ENCODE measurements at regions not wholly inside any gene's neighbourhood (a gene's known extent, or its start where the extent isn't known, plus 50 kb on each side); places are given as distances from the start of the nearest gene placed in this dataset.
"Not testable (repeated sequence)": the region's sequence is repeated elsewhere in the genome, so short reads cannot be mapped to it uniquely, and the experiment has no call there.

DNA sequence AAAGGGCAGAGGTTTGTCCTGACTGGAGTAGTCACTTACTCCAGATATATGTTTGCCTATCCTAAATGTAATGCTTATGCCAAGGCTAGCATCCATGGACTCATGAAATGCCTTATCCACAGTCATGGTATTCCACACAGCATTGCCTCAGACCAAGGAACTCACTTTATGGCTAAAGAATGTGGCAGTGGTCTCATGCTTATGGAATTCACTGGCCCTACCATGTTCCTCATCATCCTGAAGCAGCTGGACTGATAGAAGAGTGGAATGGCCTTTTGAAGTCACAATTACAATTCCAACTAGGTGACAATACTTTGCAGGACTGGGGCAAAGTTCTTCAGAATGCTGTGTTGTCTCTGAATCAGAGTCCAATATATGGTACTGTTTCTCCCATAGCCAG lies 1014.8 kb downstream of the RAPGEF2 start:
- Histone ChIP-seq H3K9ac (replicated peaks in 1 of 4; ENCODE audit: extremely low read depth in 1 of 4, low read depth in 3 of 4, low read length in 3 of 4) (no peak overlapping the region), H3K56ac (replicated peaks; ENCODE audit: insufficient read length, low read depth, low read length) (no peak overlapping the region), H4K91ac (replicated peaks; ENCODE audit: insufficient read length, low read length) (no peak overlapping the region), H3K14ac (ENCODE audit: insufficient read length) (no peak overlapping the region), H3K9me3 (ENCODE audit: insufficient read depth in 2 of 2, low read depth in 1 of 2, low read length in 1 of 2) (peaks cover 0 to 10% of the 10 kb centered on the region in 2 experiments; a peak in 2 of 4 replicates), H3K4me1 (replicated peaks in 1 of 4; ENCODE audit: control insufficient read depth in 3 of 4, insufficient read depth in 4 of 4, low read length in 3 of 4) (no peaks in the 10 kb centered on the region), H4K8ac (ENCODE audit: extremely low read depth, insufficient read depth, low read length) (no peak overlapping the region), H3K79me2 (ENCODE audit: control insufficient read depth in 1 of 2, insufficient read depth in 2 of 2, low read length in 2 of 2) (no peaks in the 10 kb centered on the region), H2BK20ac (ENCODE audit: low read length) (no peak overlapping the region), H2AFZ (ENCODE audit: low read length) (no peak overlapping the region), H3K18ac (ENCODE audit: extremely low read depth, low read length) (no peak overlapping the region), H3K23me2 (ENCODE audit: low read depth, low read length) (no peaks in the 10 kb centered on the region), H2BK120ac (replicated peaks; ENCODE audit: low read depth, low read length) (no peak overlapping the region), H3K23ac (ENCODE audit: insufficient read length) (no peak overlapping the region), H3K79me1 (ENCODE audit: low read depth, low read length) (no peaks in the 10 kb centered on the region), H3K4me3 (ENCODE audit: extremely low read depth in 1 of 4, insufficient read depth in 2 of 4, low read depth in 3 of 4, low read length in 4 of 4) (no peak overlapping the region), H3K4me2 (ENCODE audit: insufficient read depth in 1 of 2, low read depth in 2 of 2, low read length in 2 of 2) (no peak overlapping the region), H4K20me1 (replicated peaks in 1 of 2; ENCODE audit: control insufficient read depth in 1 of 2, insufficient read depth in 2 of 2, low read length in 2 of 2) (no peaks in the 10 kb centered on the region), H3K27me3 (replicated peaks in 1 of 4; ENCODE audit: control insufficient read depth in 3 of 4, extremely low read depth in 1 of 4, insufficient read depth in 3 of 4, low read length in 3 of 4) (no peaks in the 10 kb centered on the region), H2BK12ac (ENCODE audit: low read depth, low read length) (no peak overlapping the region), H3K4ac (replicated peaks; ENCODE audit: insufficient read length, low read depth, low read length) (no peak overlapping the region), H2AK5ac (ENCODE audit: low read depth, low read length) (no peak overlapping the region), H3K36me3 (ENCODE audit: control insufficient read depth in 2 of 4, insufficient read depth in 4 of 4, low read length in 3 of 4) (no peaks in the 10 kb centered on the region), H2BK15ac (ENCODE audit: low read length) (no peak overlapping the region), H4K5ac (ENCODE audit: insufficient read length, low read depth, low read length) (no peak overlapping the region), H3K27ac (ENCODE audit: low read depth, low read length) (no peak overlapping the region), H2BK5ac (ENCODE audit: low read depth, low read length) (no peak overlapping the region)
- ChIA-PET CTCF (ENCODE audit: partially characterized antibody) (no interaction called here), POLR2A (ENCODE audit: partially characterized antibody) (no interaction called here)
- no peak for TF ChIP-seq BCL11A (IDR thresholded peaks at IDR 0.05; ENCODE audit: low read depth in 2 of 2, low read length in 2 of 2)
- DNase-seq (ENCODE audit: low read depth in 1 of 2, low spot score in 2 of 2): no peak
- no peak for FAIRE-seq

DNA sequence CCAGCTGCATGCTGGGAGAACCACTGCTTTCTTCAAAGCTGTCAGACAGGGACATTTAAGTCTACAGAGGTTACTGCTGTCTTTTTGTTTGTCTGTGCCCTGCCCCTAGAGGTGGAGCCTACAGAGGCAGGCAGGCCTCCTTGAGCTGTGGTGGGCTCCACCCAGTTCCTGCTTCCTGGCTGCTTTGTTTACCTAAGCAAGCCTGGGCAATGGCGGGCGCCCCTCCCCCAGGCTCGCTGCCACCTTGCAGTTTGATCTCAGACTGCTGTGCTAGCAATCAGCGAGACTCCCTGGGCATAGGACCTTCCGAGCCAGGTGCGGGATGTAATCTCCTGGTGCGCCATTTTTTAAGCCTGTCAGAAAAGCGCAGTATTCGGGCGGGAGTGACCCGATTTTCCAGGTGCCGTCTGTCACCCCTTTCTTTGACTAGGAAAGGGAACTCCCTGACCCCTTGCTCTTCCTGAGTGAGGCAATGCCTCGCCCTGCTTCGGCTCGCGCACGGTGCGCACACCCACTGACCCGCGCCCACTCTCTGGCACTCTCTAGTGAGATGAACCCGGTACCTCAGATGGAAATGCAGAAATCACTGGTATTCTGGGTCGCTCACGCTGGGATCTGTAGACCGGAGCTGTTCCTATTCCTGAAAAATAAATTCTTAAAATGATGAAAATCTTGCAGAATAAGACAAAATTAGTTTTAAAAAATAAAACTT lies 1022.9 kb downstream of the RAPGEF2 start:
- H4K20me1 ChIP-seq (replicated peaks in 1 of 2; ENCODE audit: control insufficient read depth in 1 of 2, insufficient read depth in 2 of 2, low read length in 2 of 2); H3K23ac ChIP-seq (ENCODE audit: insufficient read length); H4K91ac ChIP-seq (replicated peaks; ENCODE audit: insufficient read length, low read length); H2AFZ ChIP-seq (ENCODE audit: low read length); H2AK5ac ChIP-seq (ENCODE audit: low read depth, low read length); H4K8ac ChIP-seq (ENCODE audit: extremely low read depth, insufficient read depth, low read length); H3K9ac ChIP-seq (replicated peaks in 1 of 4; ENCODE audit: extremely low read depth in 1 of 4, low read depth in 3 of 4, low read length in 3 of 4); H2BK15ac ChIP-seq (ENCODE audit: low read length); H2BK20ac ChIP-seq (ENCODE audit: low read length); H3K14ac ChIP-seq (ENCODE audit: insufficient read length); H3K4me1 ChIP-seq (replicated peaks in 1 of 4; ENCODE audit: control insufficient read depth in 3 of 4, insufficient read depth in 4 of 4, low read length in 3 of 4); H3K79me1 ChIP-seq (ENCODE audit: low read depth, low read length); H3K36me3 ChIP-seq (ENCODE audit: control insufficient read depth in 2 of 4, insufficient read depth in 4 of 4, low read length in 3 of 4); H4K5ac ChIP-seq (ENCODE audit: insufficient read length, low read depth, low read length); H2BK12ac ChIP-seq (ENCODE audit: low read depth, low read length); H3K79me2 ChIP-seq (ENCODE audit: control insufficient read depth in 1 of 2, insufficient read depth in 2 of 2, low read length in 2 of 2); H3K4me3 ChIP-seq (ENCODE audit: extremely low read depth in 1 of 4, insufficient read depth in 2 of 4, low read depth in 3 of 4, low read length in 4 of 4); CTCF ChIA-PET (ENCODE audit: partially characterized antibody); H3K56ac ChIP-seq (replicated peaks; ENCODE audit: insufficient read length, low read depth, low read length); H2BK120ac ChIP-seq (replicated peaks; ENCODE audit: low read depth, low read length); H3K9me3 ChIP-seq (ENCODE audit: insufficient read depth in 2 of 2, low read depth in 1 of 2, low read length in 1 of 2); H3K27me3 ChIP-seq (replicated peaks in 1 of 4; ENCODE audit: control insufficient read depth in 3 of 4, extremely low read depth in 1 of 4, insufficient read depth in 3 of 4, low read length in 3 of 4); H2BK5ac ChIP-seq (ENCODE audit: low read depth, low read length); POLR2A ChIA-PET (ENCODE audit: partially characterized antibody); FAIRE-seq; H3K4me2 ChIP-seq (ENCODE audit: insufficient read depth in 1 of 2, low read depth in 2 of 2, low read length in 2 of 2); H3K23me2 ChIP-seq (ENCODE audit: low read depth, low read length); H3K27ac ChIP-seq (ENCODE audit: low read depth, low read length); H3K4ac ChIP-seq (replicated peaks; ENCODE audit: insufficient read length, low read depth, low read length); H3K18ac ChIP-seq (ENCODE audit: extremely low read depth, low read length): not testable (repeated sequence)
- DNase-seq (ENCODE audit: low read depth in 1 of 2, low spot score in 2 of 2): peak in 1 of 2 experiments; percentile 45
- 72% methylated on average over 19 of the region's 24 CpGs; no CpG with 5 or more reads in 1 of the 2 experiments for WGBS, 2 experiments (ENCODE audit: extremely low coverage in 1 of 2, insufficient coverage in 1 of 2, insufficient read length in 1 of 2, insufficient replicate concordance in 2 of 2, low coverage in 1 of 2, low lambda C conversion rate in 2 of 2, missing lambda C conversion rate in 1 of 2)

Measured in H1 (cell line).